NCI-H2227 (cell line): ENCODE measurements at regions not wholly inside any gene's neighbourhood (a gene's known extent, or its start where the extent isn't known, plus 50 kb on each side); places are given as distances from the start of the nearest gene placed in this dataset.
"Not testable (repeated sequence)": the region's sequence is repeated elsewhere in the genome, so short reads cannot be mapped to it uniquely, and the experiment has no call there.

Experiments used
- DNase-seq: peaks from one replicate; lab custom pipeline; 2025; ENCODE audit not compliant: unreplicated experiment; lab: John Stamatoyannopoulos, UW

GRCh38 chr6:6412221-6412620 is 91.8 kb upstream of the F13A1 start:
- no peak for DNase-seq

DNA sequence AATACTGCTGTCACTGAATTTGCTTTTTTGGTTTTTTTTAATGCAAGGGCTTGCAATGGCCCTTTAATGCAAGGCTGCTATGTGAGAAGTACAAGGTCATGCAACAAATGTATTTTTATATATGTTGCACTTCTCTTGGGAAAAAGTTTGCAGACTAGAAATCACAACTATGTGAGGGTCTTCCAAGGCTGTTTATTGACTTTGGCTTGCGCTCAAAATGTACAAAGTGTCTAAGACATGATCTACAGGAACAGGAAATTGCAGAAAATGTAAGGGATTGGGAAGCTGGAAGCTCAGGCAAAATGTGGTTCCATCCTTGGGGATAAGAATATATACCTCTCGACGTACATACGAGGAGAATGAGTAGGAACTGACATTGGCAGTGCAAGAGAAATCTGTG is 92.2 kb upstream of the F13A1 start:
- DNase-seq = no peak

DNA sequence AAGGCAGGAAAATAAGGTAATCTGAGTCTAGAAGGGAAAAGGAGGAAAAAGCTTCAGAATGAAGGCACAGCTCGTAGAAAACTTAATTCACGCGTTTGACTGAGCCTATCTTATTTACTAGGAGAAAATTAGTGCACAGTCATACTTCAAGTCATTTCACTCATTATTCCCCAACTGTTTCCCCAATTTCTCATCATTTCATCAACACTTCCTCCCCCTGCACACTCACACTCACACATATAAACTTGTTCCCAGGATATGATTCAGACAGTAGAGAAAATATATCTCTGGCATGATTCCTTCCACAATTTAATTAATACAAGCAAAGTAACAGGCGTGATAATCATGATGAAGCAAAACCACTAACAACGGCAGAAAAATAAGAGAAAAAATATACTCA is 94.5 kb upstream of the F13A1 start:
- no peak for DNase-seq

- no peak for DNase-seq
These were observed 97.0 kb upstream of the F13A1 start for GRCh38 chr6:6417475-6417874.

DNA sequence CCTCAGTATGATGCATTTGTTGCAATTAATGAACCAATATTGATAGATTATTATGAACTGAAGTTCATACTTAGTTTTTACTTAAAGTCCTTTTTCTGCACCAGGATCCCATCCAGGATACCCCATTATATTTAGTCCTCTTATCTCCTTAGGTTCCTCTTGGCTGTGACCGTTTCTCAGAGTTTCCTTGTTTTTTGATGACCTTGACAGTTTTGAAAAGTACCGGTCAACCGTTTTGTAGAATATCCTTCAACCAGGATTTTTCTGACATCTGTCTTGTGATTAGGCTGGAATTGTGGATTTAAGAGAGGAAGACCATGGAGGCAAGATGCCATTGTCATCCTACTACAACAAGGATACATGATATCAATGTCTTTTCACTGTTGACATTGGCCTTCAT is 98.0 kb upstream of the F13A1 start:
- DNase-seq = no peak

- no peak for DNase-seq
These were observed 99.6 kb upstream of the F13A1 start for GRCh38 chr6:6420107-6420506.

- DNase-seq = no peak
These were observed 113.7 kb upstream of the F13A1 start for GRCh38 chr6:6434151-6434550.

GRCh38 chr6:6434723-6435122 is 114.3 kb upstream of the F13A1 start:
- no peak for DNase-seq

- no peak for DNase-seq
These were observed 115.9 kb upstream of the F13A1 start for GRCh38 chr6:6436366-6436765.

- no peak for DNase-seq
These were observed 116.5 kb upstream of the F13A1 start for GRCh38 chr6:6436946-6437345.

GRCh38 chr6:6438286-6438685 is 117.8 kb upstream of the F13A1 start:
- no peak for DNase-seq

GRCh38 chr6:6439778-6440177 is 119.3 kb upstream of the F13A1 start:
- no peak for DNase-seq

DNA sequence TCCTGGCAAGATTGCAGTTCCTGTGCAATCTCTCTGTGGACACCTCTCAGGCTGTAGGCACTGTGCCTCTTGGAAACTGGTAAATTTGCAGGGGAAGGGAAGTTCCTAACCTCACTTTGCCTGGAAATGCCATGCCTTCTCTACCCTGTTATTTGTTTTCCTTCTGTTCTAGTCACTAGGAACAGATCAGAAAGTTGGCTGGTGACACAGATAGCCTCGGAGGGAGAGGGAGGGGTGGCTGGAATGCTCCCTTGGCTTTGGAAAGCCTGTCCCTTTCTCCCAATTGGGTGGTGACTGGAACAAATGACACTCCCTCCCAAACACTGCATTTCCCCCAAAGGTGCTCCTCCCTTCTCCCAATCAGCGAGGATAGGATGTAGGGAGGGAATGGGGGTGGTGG is 131.5 kb upstream of the F13A1 start:
- no peak for DNase-seq

DNA sequence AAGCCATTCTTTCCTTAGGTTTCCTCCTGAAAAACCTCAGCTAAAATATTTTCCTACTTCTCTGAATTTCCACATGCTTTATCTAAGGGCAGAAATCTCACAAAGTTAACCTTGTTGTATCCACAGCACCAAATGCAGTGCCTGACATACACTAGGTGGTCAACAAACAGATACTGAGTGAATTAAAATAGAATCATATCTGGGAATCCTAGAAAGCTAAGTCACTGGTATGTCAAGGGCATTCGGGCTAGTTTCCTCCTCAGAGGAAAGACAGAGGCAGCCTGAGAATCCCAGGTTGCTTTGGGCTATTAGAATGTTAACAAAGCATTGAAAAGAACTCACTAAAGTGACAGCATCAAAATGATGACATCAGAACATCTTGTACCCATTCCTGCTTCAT is 132.7 kb upstream of the F13A1 start:
- no peak for DNase-seq

- DNase-seq = no peak
These were observed 133.2 kb upstream of the LY86 start for GRCh38 chr6:6455272-6455671.

GRCh38 chr6:6458172-6458571 is 130.3 kb upstream of the LY86 start:
- no peak for DNase-seq

- DNase-seq = not testable (repeated sequence)
These were observed 128.6 kb upstream of the LY86 start for GRCh38 chr6:6459963-6460362.

DNA sequence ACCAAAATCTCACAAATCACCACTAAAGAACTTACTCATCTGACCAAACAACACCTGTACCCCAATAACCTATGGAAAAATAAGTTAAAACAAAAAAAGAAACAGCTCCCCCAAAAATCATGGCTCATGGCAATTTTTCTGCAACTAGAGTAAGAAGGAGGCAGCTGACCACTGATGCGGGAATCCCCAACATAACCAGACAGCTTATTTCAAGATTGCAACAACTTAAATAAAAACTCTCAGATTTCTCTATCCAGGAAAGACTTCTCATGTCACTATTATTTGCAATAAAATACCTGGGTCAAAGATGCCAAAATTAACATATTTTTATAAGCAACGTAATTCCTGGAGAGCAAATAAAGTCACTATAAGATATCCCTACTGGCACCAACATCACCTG is 128.1 kb upstream of the LY86 start:
- DNase-seq = no peak

DNA sequence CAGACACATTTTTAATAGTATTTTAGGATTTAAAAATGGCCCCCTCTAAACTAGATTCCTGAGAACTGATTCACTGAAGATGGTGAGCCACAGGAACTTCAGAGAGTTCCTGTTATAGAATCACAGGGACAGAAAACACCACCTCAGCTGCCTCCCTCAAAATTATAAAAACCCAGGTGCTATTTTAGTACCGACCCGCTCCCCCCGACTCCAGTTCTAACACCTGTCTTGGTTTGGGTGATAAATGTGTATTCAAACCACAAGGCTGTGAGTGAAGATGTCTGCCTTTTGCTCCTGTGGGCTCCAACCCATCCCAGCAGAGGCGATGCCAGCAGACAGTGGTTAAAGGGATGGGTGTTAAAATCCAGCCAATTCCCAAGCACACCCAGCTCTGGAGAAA is 127.4 kb upstream of the LY86 start:
- DNase-seq = no peak

DNA sequence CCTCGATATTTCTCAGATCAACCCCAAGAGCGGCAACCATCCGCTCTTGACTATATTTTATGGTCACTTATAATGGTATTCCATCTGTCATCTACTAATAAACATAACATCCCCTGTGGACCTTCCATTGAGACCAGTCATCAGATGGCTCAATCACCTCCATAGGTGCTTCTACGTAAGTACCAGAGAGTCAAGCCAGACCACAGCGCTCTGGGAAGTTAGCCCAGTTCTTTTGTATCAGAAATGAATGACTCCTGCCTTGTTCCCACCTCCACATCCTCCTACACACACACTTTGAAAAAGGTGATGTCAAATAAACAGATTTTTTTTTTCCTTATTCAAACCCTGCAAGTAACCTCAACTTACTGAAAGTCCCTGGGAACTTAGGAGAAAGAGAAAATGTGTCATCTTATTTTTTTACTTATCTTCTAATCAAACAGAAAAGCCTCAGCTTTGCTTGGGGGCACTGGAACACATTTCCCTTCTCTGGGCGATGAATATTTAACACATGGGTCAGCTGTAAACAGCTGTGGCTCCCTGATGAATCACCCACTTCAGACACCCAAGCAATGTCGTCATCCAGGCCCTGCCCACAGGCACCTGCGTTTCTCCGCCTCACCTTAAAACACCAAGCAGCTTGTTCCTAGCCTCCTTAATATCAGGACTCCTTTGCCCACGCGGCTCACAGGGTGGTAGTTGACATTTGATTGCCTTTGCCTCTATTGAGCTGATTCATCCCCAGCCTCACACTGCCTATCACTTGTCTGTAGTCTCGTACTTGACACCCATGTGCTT is 121.4 kb upstream of the LY86 start:
- no peak for DNase-seq

DNA sequence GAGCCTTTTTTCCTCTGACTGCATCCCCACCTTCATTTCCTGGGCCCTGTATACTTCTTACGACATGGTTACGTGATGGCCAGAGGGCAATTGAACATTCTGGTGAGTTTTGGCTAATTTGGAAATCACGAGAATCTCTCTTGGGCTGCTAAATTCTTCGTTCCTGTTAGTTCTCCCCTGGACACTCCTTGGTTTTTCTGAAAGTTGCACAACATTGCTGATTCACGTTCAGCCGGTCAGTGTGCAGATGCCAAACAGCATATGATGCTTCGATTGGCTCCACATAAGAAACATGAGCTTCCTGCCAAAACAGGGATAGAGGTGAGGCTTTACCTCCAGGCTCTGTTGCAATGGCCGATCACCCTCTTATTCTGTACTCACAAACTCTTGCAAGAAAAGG is 119.4 kb upstream of the LY86 start:
- DNase-seq = no peak

- no peak for DNase-seq
These were observed 118.4 kb upstream of the LY86 start for GRCh38 chr6:6470123-6470522.

- DNase-seq = no peak
These were observed 117.2 kb upstream of the LY86 start for GRCh38 chr6:6471276-6471675.
